ENCODE measurements at regions not wholly inside any gene's neighbourhood (a gene's known extent, or its start where the extent isn't known, plus 50 kb on each side); places are given as distances from the start of the nearest gene placed in this dataset.

- TF ChIP-seq POLR2A (IDR thresholded peaks at IDR 0.05) (no peak), CTCF (IDR thresholded peaks at IDR 0.05) (no peak)
These were observed 733.5 kb upstream of the MMS22L start for GRCh38 chr6:98016565-98016964.
